Coronary artery (tissue), 2 donors: ENCODE measurements at regions not wholly inside any gene's neighbourhood (a gene's known extent, or its start where the extent isn't known, plus 50 kb on each side); places are given as distances from the start of the nearest gene placed in this dataset.
"Not testable (repeated sequence)": the region's sequence is repeated elsewhere in the genome, so short reads cannot be mapped to it uniquely, and the experiment has no call there.

ENCODE experiments used
- DNase-seq: peaks from one replicate; pipeline ENCODE4 v3.0.0-alpha.2; 2017; ENCODE audit warnings: low spot score
- H3K27ac ChIP-seq, 2 donors: fragments of 200-600 bp; sonication (generic); one replicate each; pipeline ENCODE4 v1.5.1; 2016 to 2019
- H3K4me3 ChIP-seq: fragments of 200-600 bp; sonication (generic); 2 replicates; pipeline ENCODE4 v1.5.1; 2016; ENCODE audit warnings: mild to moderate bottlenecking, moderate library complexity
- CTCF ChIP-seq: fragments of 200-600 bp; sonication (generic); IDR thresholded peaks from one replicate; pipeline ENCODE4 v1.5.1; 2019; ENCODE audit warnings: antibody characterized with exemption

GRCh38 chr16:6775712-6776111 is 556.9 kb upstream of the RBFOX1 start:
- Histone ChIP-seq H3K27ac (no peak overlapping the region), H3K4me3 (no peak overlapping the region)
- no peak for DNase-seq
- TF ChIP-seq CTCF, result no peak

- no peak for TF ChIP-seq CTCF
- no peak overlapping the region for H3K27ac ChIP-seq
- DNase-seq, result no peak
- no peak overlapping the region for H3K4me3 ChIP-seq
Measured at GRCh38 chr16:6771956-6772355, 560.7 kb upstream of the RBFOX1 start.

- TF ChIP-seq CTCF, result no peak
- Histone ChIP-seq H3K27ac (no peak overlapping the region), H3K4me3 (no peak overlapping the region)
- no peak for DNase-seq
Measured at GRCh38 chr16:6753553-6753952, 579.1 kb upstream of the RBFOX1 start.

GRCh38 chr16:6751191-6751590 is 581.5 kb upstream of the RBFOX1 start:
- Histone ChIP-seq H3K4me3 (no peak overlapping the region), H3K27ac (no peak overlapping the region)
- TF ChIP-seq CTCF, result no peak
- no peak for DNase-seq

GRCh38 chr16:6749698-6750097 is 582.9 kb upstream of the RBFOX1 start:
- no peak for TF ChIP-seq CTCF
- H3K27ac ChIP-seq, result peak overlapping the region in 1 of 2 donors; percentile 22
- no peak overlapping the region for H3K4me3 ChIP-seq
- DNase-seq, result no peak

GRCh38 chr16:6736302-6736701 is 596.3 kb upstream of the RBFOX1 start:
- not testable (repeated sequence) for DNase-seq, H3K27ac ChIP-seq, H3K4me3 ChIP-seq

GRCh38 chr16:6735631-6736030 is 597.0 kb upstream of the RBFOX1 start:
- TF ChIP-seq CTCF, result no peak
- no peak for DNase-seq
- Histone ChIP-seq H3K27ac (no peak overlapping the region), H3K4me3 (no peak overlapping the region)

GRCh38 chr16:6732166-6732565 is 600.5 kb upstream of the RBFOX1 start:
- no peak for TF ChIP-seq CTCF
- Histone ChIP-seq H3K27ac (no peak overlapping the region), H3K4me3 (no peak overlapping the region)
- no peak for DNase-seq
